HT-29 (cell line): ENCODE measurements at regions not wholly inside any gene's neighbourhood (a gene's known extent, or its start where the extent isn't known, plus 50 kb on each side); places are given as distances from the start of the nearest gene placed in this dataset.
"Not testable (repeated sequence)": the region's sequence is repeated elsewhere in the genome, so short reads cannot be mapped to it uniquely, and the experiment has no call there.

Experiments used
- DNase-seq: peaks from one replicate; pipeline ENCODE4 v3.0.0-alpha.2; 2015; ENCODE audit warnings: low spot score

DNA sequence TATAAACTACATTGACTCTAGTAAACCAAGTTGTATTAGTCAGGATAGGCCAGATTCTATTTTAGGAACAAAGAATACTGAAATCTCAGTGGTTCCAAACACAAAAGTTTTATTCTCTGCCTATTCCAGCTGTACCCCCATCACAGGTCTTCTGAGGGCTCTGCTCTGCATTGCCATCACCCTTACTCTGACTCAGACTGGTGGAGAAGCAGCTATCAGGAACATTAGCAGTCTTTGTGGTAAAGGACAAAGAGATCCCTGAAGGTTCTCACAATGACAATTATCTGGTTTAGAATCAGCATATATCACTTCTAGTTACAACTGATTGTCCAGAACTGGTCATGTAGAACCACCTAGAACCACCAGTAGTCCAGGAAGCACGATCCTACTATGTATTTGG, 251.1 kb downstream of the GLUD2 start:
- DNase-seq = no peak

DNA sequence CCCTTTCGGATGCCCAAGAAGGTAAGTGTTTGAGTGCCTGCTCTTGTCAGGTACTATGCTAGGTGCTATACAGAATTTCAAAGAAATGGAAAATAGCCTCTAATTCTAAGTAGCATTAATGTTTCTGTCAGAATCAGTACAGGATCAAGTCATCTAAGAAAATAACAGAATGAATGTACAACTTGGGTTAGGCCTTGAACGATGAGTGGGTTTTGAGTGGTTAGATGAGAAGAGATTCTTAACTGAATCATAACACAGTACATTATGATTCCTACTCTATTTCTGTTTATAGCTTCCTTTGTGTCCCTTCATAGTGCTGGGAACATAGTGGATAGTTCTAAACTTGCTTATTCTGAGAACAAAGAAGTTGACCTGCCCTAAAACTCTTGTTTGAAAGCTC, 253.9 kb downstream of the GLUD2 start:
- no peak for DNase-seq

DNA sequence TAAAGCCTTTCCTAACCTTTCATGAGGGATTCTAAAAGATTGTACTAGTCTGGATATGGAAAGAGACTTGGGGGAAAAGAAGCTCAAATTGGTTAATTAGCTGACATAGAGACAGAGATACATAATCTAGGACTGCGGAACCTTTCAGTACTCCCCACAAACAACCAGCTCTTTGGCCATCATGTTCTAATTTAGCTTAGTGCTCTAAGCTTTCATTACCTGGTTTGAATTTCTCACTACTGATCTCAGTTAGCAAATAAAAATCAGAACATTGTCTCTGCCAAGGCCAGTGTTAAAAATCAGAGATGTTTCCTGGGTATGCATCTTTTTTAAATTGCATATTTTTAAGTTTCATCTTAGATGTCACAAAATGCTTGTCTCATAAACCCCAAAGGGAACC, 254.4 kb downstream of the GLUD2 start:
- no peak for DNase-seq

DNA sequence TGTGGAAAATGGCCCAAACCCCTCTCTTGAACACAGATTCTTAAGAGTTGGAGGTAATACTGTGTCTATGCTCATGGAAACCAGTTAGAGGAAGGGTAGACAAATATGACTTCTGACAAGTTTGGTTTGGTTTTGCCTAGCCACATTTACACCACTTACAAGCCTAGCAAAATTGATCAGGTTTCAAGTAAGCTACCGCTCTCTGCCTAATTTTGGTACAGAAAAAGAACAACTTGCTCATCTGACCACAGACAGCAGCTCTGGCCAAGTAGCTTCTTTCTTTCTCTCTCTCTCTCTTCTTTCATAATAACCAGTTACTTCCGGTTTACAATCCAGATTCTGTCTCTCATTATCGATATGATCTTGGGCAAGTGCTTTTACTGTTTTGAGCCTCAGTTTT, 260.0 kb downstream of the GLUD2 start:
- no peak for DNase-seq

DNA sequence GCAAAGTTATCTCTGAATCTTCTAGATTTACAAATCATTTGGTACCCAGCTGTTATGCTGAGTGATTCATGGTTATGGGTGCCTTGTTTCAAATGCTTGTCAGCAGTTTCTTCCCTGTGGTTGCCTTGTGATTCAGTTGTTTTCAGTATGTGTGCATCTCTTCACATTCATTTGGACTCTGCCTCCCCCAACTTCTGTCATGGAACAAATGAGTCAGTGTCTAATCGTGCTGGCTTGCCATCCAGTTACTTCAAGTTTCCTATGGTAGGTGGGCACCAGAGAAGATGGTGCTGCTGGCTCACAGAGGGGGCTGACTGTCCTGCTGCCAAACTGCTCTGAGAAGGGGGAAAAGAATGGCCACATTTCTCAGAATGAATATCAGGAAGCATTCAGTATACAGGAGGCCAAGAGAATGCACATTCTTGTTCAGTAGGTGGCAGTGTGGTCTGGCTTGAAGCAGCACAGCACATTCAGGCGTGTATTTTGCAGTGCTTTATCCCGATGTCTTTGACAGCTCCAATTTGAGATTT, 260.9 kb downstream of the GLUD2 start:
- DNase-seq = peak; percentile 35

DNA sequence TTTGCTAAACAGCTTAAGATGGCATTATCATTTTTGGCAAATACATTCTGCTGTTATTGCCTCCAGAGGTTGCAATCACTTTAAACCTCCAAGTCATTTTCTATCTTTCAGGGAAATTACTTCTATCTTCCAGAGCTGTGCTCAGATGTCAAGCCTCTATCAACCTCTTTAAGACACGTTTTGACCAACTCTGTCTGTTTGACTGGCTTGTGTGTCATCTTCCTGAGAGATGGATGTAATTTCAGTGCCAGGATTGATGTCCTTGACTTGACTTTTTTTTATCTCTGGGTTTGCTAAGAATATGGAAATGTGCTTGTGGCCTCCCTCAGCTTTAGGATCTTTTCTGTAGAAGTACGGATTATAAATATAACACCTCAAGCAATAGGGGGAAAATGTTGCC, 263.4 kb downstream of the GLUD2 start:
- no peak for DNase-seq

DNA sequence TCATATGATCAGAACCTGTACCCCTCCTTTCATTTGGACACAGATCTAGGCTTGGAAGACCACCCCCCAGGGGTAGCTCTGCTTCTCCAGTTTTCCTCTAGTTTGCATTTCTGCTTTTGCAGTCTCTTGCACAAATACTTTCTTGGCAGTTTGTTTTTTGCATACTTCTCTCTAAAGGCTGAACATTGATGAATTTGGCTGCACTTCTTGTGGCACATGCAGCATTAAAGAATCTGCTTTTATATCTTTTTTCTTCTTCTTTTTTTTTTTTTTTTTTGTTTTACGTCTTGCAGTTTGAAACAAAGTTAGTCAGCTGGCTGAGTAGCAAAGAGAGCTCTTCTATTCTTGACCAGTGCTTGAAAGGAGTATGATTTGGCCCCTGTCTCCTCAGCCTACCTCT, 273.0 kb downstream of the GLUD2 start:
- no peak for DNase-seq

DNA sequence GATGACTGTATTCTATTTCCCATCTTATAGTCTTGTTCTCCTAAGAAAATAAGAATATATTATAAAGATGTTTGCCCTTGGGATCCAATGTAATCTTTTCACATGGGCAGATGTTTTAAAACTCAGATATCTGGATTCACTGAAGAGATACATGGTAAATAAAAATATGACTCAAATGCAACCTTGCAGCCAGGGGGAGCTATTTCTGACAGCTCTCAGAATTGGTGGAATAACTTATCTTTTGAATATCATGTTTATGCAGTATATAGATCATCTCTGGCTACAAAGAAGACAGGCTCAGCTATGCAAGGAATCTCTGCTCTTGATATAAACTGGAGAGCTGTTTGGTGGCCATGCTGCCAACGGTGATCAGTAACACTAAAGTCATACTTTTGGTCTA, 274.7 kb downstream of the GLUD2 start:
- DNase-seq = peak; percentile 15

DNA sequence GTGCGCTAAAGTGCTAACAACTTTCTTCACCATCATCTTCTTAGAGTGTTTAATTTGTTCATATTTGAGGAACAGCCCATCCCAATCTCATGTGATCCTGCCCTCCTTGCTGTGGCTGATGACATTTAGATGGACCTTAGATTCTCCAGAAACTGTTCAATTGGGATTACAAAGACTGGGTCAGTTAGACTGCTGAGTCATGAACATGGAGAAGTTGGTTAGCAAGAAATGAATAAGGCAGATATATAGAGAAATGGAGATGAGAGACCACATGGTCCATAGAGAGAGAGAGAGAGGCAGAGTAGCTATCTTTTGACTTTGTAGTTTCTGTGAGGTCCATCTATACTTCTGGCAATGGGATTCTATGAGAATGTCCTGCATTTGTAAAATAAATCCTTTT, 275.9 kb downstream of the GLUD2 start:
- DNase-seq = no peak

DNA sequence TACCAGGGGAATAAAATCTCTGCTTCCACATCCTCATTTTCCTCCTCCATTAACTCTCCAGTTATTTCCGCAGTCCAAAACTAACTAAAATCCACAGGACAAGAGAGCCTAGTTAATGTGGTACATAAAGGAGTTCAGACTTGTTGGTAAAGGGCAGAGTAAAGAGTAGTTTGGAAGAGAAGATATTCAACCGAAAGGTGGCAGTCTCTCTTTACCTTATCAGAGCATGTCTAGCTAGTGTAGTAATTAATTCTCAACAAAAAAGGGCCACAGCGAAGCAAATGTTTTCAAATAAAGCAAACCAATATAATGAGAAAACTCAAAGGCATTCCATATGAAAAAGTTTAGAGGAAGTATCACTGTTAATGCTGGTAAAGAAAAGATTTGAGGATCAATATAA, 286.5 kb downstream of the GLUD2 start:
- peak; percentile 47 for DNase-seq

DNA sequence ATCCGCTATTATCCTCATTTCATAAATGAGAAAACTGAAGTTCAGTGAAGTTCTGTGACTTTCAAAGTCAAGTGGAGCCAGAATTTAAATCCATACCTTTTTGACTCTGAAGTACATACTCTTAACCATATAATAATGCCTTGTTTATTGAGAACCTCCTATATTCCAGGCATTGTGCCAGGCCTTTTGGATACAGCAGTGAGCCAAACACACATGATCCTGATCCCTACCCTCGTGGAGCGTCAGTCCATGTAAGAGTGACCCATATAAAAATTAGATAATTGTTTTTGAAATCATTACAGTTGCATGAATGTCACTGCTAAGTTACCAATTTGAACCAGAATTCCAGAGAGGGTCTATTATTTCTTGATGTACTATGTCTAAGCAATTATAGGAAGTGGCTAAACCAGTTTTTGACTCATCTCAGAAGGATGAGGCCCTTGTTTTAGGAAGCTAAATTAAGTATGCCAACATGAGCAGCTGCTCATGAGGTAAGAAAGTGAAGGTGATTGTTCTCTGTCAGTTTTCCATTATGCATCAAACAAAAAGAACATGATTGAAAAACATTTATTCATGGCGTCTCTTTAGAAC, 289.5 kb downstream of the GLUD2 start:
- peak; percentile 21 for DNase-seq

DNA sequence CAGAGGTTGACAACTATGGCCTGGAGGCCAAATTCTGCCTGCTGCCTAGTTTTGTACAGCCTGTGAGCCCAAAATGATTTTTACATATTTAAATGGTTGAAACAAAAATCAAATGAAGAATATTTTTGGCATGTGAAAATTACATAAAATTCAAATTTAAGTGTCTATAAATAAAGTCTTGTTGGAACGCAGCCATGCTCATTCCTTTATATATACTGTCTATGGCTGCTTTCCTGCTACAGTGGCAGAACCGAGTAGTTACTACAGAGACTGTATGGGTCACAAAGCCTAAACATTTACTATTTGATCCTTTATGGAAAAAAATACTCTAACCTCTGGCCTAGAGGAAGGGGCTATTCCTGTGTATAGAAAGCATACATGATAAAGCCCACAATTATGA, 290.4 kb downstream of the GLUD2 start:
- no peak for DNase-seq

DNA sequence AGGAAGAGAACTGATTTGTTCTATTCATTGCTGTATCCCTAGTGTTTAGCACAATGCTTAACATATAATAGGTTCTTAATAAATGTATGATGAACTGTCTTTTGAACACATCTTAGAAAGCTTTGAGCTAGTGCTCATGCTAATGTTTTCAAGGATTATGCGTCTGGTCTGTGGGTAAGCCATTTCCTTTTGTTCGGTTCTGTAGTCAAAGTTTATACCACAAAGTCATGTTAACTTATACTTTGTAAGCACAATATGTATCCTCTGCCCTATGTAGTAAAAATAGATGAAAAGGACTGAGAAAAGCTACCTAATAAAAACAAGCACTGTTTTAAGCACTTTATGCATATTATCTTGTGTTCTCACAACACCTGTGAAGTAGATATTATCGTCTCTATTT, 301.9 kb downstream of the GLUD2 start:
- no peak for DNase-seq

DNA sequence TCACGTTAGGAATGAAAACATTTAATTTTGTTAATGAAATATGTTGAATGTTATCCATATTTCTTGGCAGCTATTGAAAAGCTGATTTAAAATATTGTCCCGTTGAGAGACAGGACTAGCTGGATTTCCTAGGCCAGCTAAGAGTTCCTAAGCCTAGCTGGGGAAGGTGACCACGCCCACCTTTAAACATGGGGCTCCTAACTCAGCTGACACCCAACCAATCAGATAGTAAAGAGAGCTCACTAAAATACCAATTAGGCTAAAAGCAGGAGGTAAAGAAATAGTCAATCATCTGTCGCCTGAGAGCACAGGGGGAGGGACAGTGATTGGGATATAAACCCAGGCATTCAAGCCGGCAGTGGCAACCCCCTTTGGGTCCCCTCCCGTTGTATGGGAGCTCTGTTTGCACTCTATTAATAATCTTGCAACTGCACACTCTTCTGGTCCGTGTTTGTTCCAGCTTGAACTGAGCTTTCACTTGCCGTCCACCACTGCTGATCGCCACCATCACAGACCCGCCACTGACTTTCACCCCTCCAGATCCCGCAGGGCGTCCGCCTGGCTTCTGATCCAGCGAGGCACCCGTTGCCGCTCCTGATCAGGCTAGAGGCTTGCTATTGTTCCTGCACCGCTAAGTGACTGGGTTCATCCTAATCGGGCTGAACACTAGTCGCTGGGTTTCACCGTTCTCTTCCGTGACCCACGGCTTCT, 308.9 kb downstream of the GLUD2 start:
- DNase-seq = no peak

DNA sequence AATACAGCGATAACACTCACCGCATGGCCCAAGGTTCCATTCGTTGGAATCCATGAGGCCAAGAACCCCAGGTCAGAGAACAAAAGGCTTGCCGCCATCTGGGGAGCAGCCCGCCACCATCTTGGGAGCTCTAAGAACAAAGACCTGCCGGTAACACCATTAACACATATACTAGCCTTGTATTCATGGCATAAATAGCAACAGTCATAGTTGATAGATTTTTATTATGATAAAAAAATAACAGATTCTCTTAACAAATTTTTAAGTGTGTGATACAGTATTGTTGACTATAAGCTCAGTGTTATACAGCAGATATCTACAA, 309.4 kb downstream of the GLUD2 start:
- DNase-seq = no peak

DNA sequence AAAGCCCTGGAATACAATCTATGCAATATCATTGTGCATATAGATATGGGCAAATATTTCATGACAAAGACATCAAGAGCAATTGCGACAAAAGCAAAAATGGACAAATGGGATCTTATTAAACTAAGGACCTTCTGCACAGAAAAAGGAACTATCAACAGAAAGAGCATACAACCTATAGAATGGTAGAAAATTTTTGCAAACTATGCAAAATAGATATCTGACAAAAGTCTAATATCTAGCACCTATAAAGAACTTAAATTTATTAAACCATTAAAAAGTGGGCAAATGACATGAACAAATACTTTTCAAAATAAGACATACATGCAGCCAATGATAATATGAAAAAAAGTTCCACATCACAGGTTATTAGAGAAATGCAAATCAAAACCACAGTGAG, 312.9 kb downstream of the GLUD2 start:
- no peak for DNase-seq

DNA sequence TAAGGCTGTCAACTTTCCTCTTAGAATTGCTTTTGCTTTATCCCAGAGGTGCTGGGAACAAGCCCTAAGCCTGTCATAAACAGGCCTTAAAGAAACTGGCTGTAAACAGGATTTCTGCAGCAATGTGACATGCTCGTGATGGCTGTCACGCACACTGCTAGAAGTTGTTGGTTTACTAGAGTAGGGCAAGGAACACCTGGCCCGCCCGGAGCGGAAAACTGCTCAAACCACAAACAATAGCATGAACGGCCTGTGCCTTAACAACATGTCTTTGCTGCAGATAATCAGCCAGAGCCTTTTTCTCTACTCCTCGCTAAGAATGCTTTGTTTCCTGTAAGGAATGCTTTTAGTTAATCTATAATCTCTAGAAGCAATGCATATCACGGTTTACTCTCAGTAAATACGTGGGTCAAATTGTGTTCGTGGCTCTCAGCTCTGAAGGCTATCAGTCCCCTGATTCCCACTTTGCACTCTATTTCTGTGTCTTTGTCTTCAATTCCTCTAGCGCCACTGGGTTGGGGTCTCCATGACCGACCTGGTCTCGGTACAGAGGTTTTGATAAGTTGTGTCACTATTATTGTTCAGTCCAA, 318.3 kb downstream of the GLUD2 start:
- peak; percentile 7 for DNase-seq

DNA sequence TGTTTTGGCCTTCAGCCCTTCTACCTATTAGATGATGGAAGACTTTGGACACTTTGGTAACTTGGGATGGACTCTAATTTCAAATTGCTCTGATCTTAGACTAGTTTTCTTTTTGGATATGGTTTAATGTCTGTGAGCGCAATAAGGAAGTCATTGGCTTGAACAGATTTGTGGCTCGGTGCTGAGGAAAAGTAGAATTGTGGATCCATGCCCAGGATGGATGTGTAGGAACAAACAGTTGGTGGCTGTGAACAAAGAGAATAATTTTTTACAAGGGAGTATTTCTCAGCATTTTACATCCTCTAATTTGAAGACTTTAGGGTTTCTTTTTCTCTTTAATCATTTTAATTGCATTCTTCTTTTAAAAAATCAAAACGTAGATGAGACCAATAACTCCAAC, 327.1 kb downstream of the GLUD2 start:
- no peak for DNase-seq

DNA sequence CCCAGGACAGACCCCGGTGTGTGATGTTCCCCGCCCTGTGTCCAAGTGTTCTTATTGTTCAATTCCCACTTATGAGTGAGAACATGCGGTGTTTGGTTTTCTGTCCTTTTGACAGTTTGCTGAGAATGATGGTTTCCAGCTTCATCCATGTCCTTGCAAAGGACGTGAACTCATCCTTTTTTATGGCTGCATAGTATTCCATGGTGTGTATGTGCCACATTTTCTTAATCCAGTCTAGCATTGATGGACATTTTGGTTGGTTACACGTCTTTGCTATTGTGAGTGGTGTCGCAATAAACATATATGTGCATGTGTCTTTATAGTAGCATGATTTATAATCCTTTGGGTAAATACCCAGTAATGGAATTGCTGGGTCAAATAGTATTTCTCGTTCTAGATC, 334.5 kb downstream of the GLUD2 start:
- DNase-seq = not testable (repeated sequence)

DNA sequence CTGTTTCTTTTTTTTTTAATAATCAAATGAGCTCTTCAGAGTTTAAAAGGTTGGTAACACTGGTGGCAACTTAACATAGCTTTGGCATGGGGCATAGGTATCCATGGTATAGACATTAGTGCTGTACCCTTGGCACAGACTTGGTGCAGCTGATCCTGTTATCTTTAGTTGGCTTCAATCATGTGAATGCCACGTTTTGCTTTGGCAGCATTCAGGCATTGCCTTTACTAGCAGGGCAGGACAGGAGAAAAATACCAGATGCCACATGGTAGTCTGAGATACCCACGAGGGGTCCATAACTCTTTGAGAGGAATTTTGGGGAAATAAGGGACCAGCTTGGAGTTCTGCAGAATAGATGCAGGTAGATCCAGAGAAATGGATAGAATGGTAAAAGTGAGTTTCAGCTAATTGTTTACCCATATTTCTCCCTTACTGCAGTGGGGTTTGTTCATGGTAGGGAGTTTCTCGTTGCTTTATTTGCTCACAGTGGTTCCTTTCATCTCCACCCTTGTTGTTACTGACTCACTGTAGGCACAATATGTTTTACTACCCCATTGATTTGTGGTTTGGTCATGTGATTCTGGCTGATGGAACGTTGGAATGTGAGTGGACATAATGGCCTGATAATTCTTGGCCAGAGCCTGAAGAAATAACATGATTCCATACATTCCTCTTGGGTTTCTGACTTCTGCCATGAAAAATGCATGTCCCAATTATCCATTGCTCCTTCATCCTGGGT, 342.7 kb downstream of the GLUD2 start:
- peak; percentile 66 for DNase-seq

DNA sequence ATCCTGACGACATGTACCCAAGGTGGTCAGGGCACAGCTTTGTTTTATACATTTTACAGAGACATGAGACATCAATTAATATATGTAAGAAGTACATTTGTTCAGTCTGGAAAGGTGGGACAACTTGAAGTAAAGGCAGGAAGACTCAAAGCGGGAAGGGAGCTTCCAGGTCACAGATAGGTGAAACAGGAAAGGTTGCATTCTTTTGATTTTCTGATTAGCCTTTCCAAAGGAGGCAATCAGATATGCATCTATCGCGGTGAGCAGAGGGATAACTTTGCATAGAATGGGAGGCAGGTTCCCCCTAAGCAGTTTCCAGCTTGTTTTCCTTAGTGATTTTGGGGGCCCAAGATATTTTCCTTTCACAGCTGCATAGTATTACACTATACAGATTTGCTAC, 358.4 kb downstream of the GLUD2 start:
- DNase-seq = no peak

DNA sequence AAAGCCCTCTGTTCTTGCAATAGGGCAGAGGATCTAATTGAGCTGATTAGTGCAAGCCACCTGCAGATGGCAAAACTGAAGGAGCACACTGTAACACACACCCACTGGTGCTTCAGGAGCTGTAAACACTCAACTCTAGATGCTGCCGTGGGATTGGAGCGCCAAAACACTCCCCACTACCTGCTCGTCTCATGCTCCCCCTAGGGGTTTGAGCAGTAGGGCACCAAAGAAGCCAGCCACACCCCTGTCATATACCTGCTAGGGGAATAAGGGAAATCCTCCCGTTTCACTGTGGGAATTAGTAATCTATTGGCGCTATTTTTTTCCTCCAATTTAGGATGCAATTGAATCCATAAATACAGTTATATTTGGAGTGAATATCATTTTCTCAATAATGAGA, 360.2 kb downstream of the GLUD2 start:
- DNase-seq = peak; percentile 7

DNA sequence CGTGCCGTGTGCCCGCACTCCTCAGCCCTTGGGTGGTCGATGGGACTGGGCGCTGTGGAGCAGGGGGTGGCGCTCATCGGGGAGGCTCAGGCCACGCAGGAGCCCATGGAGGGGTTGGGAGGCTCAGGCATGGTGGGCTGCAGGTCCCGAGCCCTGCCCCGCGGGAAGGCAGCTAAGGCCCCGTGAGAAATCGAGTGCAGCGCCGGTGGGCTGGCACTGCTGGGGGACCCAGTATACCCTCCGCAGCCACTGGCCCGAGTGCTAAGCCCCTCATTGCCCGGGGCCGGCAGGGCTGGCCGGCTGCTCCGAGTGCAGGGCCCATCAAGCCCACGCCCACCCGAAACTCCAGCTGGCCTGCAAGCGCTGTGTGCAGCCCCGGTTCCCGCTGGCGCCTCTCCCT, 384.1 kb downstream of the GLUD2 start:
- not testable (repeated sequence) for DNase-seq
